SW480 (cell line): ENCODE measurements at regions not wholly inside any gene's neighbourhood (a gene's known extent, or its start where the extent isn't known, plus 50 kb on each side); places are given as distances from the start of the nearest gene placed in this dataset.
"Not testable (repeated sequence)": the region's sequence is repeated elsewhere in the genome, so short reads cannot be mapped to it uniquely, and the experiment has no call there.

ENCODE experiments used
- DNase-seq: peaks from one replicate; pipeline ENCODE4 v3.0.0-alpha.2; 2016; ENCODE audit warnings: low spot score

- DNase-seq: no peak
Measured at GRCh38 chr11:97764193-97764592, 1256.6 kb upstream of the CNTN5 start.

- no peak for DNase-seq
Measured at GRCh38 chr11:97764605-97765004, 1256.1 kb upstream of the CNTN5 start.

- no peak for DNase-seq
Measured at GRCh38 chr11:97770570-97770969, 1250.2 kb upstream of the CNTN5 start.

GRCh38 chr11:97772705-97773104 lies 1248.0 kb upstream of the CNTN5 start:
- DNase-seq: no peak

GRCh38 chr11:97784388-97784787 lies 1236.4 kb upstream of the CNTN5 start:
- not testable (repeated sequence) for DNase-seq

- DNase-seq: no peak
Measured at GRCh38 chr11:97786961-97787360, 1233.8 kb upstream of the CNTN5 start.

- no peak for DNase-seq
Measured at GRCh38 chr11:97794876-97795275, 1225.9 kb upstream of the CNTN5 start.

GRCh38 chr11:97800891-97801290 lies 1219.9 kb upstream of the CNTN5 start:
- DNase-seq: no peak

- DNase-seq: no peak
Measured at GRCh38 chr11:97814325-97814959, 1206.3 kb upstream of the CNTN5 start.

- DNase-seq: no peak
Measured at GRCh38 chr11:97815667-97816066, 1205.1 kb upstream of the CNTN5 start.

- DNase-seq: no peak
Measured at GRCh38 chr11:97832451-97832850, 1188.3 kb upstream of the CNTN5 start.

- no peak for DNase-seq
Measured at GRCh38 chr11:97833412-97833811, 1187.3 kb upstream of the CNTN5 start.

GRCh38 chr11:97844016-97844415 lies 1176.7 kb upstream of the CNTN5 start:
- no peak for DNase-seq

GRCh38 chr11:97847730-97848129 lies 1173.0 kb upstream of the CNTN5 start:
- no peak for DNase-seq

- no peak for DNase-seq
Measured at GRCh38 chr11:97850701-97851100, 1170.0 kb upstream of the CNTN5 start.

- no peak for DNase-seq
Measured at GRCh38 chr11:97854357-97854756, 1166.4 kb upstream of the CNTN5 start.

GRCh38 chr11:97854877-97855276 lies 1165.9 kb upstream of the CNTN5 start:
- no peak for DNase-seq

GRCh38 chr11:97856666-97857065 lies 1164.1 kb upstream of the CNTN5 start:
- peak; percentile 52 for DNase-seq

GRCh38 chr11:97860237-97860636 lies 1160.5 kb upstream of the CNTN5 start:
- DNase-seq: no peak

GRCh38 chr11:97862021-97862420 lies 1158.7 kb upstream of the CNTN5 start:
- no peak for DNase-seq

GRCh38 chr11:97865424-97866012 lies 1155.2 kb upstream of the CNTN5 start:
- DNase-seq: no peak

- DNase-seq: no peak
Measured at GRCh38 chr11:97871816-97872215, 1148.9 kb upstream of the CNTN5 start.

- no peak for DNase-seq
Measured at GRCh38 chr11:97880209-97880608, 1140.5 kb upstream of the CNTN5 start.

- no peak for DNase-seq
Measured at GRCh38 chr11:97883086-97883485, 1137.7 kb upstream of the CNTN5 start.
